NCI-H446 (cell line): ENCODE measurements at regions not wholly inside any gene's neighbourhood (a gene's known extent, or its start where the extent isn't known, plus 50 kb on each side); places are given as distances from the start of the nearest gene placed in this dataset.
A peak's percentile ranks its signal among the peaks of the same experiment; 100 is the strongest.

Experiments
- DNase-seq, 2 experiments: peaks; one replicate each; lab custom pipeline; 2025; lab: John Stamatoyannopoulos, UW

GRCh38 chr10:113442336-113442735 is 110.5 kb upstream of the HABP2 start:
- DNase-seq: no peak

GRCh38 chr10:113443141-113443925 is 109.5 kb upstream of the HABP2 start:
- no peak for DNase-seq

GRCh38 chr10:113444766-113445365 is 108.0 kb upstream of the HABP2 start:
- no peak for DNase-seq

- DNase-seq: no peak
Measured at GRCh38 chr10:113445736-113446135, 107.1 kb upstream of the HABP2 start.

GRCh38 chr10:113446739-113447138 is 106.1 kb upstream of the HABP2 start:
- no peak for DNase-seq

GRCh38 chr10:113447278-113447677 is 105.6 kb upstream of the HABP2 start:
- DNase-seq: no peak

GRCh38 chr10:113449006-113449695 is 103.7 kb upstream of the HABP2 start:
- DNase-seq: no peak

- no peak for DNase-seq
Measured at GRCh38 chr10:113450046-113450804, 102.6 kb upstream of the HABP2 start.

GRCh38 chr10:113450906-113451305 is 101.9 kb upstream of the HABP2 start:
- DNase-seq: no peak

GRCh38 chr10:113452146-113452845 is 100.6 kb upstream of the HABP2 start:
- DNase-seq: peak in 1 of 2 experiments; percentile 4

GRCh38 chr10:113453351-113453750 is 99.5 kb upstream of the HABP2 start:
- DNase-seq: no peak

GRCh38 chr10:113454341-113455061 is 98.4 kb upstream of the HABP2 start:
- DNase-seq: peak in 1 of 2 experiments; percentile 1

- no peak for DNase-seq
Measured at GRCh38 chr10:113455947-113456346, 96.9 kb upstream of the HABP2 start.

- DNase-seq: no peak
Measured at GRCh38 chr10:113456741-113457140, 96.1 kb upstream of the HABP2 start.

GRCh38 chr10:113457408-113457807 is 95.4 kb upstream of the HABP2 start:
- no peak for DNase-seq

- DNase-seq: no peak
Measured at GRCh38 chr10:113458451-113458850, 94.4 kb upstream of the HABP2 start.

- DNase-seq: no peak
Measured at GRCh38 chr10:113458944-113459343, 93.9 kb upstream of the HABP2 start.

- no peak for DNase-seq
Measured at GRCh38 chr10:113459626-113460280, 93.1 kb upstream of the HABP2 start.

- no peak for DNase-seq
Measured at GRCh38 chr10:113463083-113463482, 89.8 kb upstream of the HABP2 start.

- no peak for DNase-seq
Measured at GRCh38 chr10:113463777-113464176, 89.1 kb upstream of the HABP2 start.
